ENCODE measurements at regions not wholly inside any gene's neighbourhood (a gene's known extent, or its start where the extent isn't known, plus 50 kb on each side); places are given as distances from the start of the nearest gene placed in this dataset.

DNA sequence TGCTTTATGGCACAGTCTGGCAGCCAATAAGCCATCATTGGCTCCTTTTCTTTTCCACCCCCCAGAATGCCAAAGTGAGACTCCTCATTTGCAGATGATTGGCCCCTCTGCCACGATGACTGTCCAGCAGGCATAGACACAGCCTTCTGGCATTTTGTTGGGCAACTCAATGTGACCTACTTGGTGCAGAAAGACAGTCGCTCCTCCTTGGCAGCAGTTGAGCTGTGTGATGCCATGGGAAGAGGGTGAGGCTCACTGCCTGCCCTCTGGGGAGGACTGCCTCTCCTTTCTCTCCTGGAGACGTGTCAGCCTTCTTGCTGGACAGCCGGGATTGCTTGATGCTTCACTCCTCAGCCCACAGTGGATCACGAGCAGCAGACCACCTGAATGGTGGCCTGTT is 264.9 kb downstream of the C12orf75 start:
- H3K4me1 Mint-ChIP-seq, result no peaks in the 10 kb centered on the region
- Histone ChIP-seq H3K4me3 (replicated peaks in 1 of 3; ENCODE audit: low read depth in 2 of 3, low read length in 3 of 3) (no peak overlapping the region), H3K79me2 (ENCODE audit: insufficient read depth, low read length) (no peaks in the 10 kb centered on the region), H3K27me3 (ENCODE audit: control insufficient read depth in 2 of 2, insufficient read depth in 2 of 2, low read length in 2 of 2) (no peaks in the 10 kb centered on the region), H3K27ac (ENCODE audit: low read depth in 1 of 2, low read length in 2 of 2) (no peak overlapping the region), H3K9ac (ENCODE audit: insufficient read depth, low read length, poor library complexity, severe bottlenecking) (no peak overlapping the region), H2AFZ (ENCODE audit: insufficient read depth, low read depth, low read length, poor library complexity, severe bottlenecking) (no peak overlapping the region), H4K20me1 (ENCODE audit: insufficient read depth, low read length) (no peaks in the 10 kb centered on the region), H3K36me3 (replicated peaks in 1 of 2; ENCODE audit: control insufficient read depth in 1 of 2, insufficient read depth in 2 of 2, low read length in 2 of 2) (no peaks in the 10 kb centered on the region), H3K4me2 (replicated peaks; ENCODE audit: extremely low read depth, low read length, poor library complexity, severe bottlenecking) (no peak overlapping the region), H3K9me3 (replicated peaks in 1 of 2; ENCODE audit: control insufficient read depth in 1 of 2, insufficient read depth in 1 of 2, low read length in 2 of 2) (no peaks in the 10 kb centered on the region), H3K4me1 (ENCODE audit: control insufficient read depth in 1 of 2, insufficient read depth in 2 of 2, low read length in 2 of 2) (no peaks in the 10 kb centered on the region)
- intact Hi-C loops (cut with micrococcal nuclease), result no loop called here
- TF ChIP-seq, protein P1, sequence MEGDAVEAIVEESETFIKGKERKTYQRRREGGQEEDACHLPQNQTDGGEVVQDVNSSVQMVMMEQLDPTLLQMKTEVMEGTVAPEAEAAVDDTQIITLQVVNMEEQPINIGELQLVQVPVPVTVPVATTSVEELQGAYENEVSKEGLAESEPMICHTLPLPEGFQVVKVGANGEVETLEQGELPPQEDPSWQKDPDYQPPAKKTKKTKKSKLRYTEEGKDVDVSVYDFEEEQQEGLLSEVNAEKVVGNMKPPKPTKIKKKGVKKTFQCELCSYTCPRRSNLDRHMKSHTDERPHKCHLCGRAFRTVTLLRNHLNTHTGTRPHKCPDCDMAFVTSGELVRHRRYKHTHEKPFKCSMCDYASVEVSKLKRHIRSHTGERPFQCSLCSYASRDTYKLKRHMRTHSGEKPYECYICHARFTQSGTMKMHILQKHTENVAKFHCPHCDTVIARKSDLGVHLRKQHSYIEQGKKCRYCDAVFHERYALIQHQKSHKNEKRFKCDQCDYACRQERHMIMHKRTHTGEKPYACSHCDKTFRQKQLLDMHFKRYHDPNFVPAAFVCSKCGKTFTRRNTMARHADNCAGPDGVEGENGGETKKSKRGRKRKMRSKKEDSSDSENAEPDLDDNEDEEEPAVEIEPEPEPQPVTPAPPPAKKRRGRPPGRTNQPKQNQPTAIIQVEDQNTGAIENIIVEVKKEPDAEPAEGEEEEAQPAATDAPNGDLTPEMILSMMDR (IDR thresholded peaks at IDR 0.05), result no peak
- no peak for DNase-seq
- peaks cover 0 to 3% (median 0%) of the 10 kb centered on the region in 3 donors for H3K27me3 Mint-ChIP-seq (ENCODE audit: low read depth in 3 of 3)
- peak overlapping the region in 1 of 7 donors; percentile 34 for H3K27ac Mint-ChIP-seq
- 94% methylated on average over 4 of the region's 5 CpGs for WGBS (ENCODE audit: insufficient coverage)
- H3K4me3 Mint-ChIP-seq, result no peak overlapping the region
- peaks cover 0 to 3% (median 0%) of the 10 kb centered on the region in 7 donors for H3K9me3 Mint-ChIP-seq
- H3K36me3 Mint-ChIP-seq, result no peaks in the 10 kb centered on the region

DNA sequence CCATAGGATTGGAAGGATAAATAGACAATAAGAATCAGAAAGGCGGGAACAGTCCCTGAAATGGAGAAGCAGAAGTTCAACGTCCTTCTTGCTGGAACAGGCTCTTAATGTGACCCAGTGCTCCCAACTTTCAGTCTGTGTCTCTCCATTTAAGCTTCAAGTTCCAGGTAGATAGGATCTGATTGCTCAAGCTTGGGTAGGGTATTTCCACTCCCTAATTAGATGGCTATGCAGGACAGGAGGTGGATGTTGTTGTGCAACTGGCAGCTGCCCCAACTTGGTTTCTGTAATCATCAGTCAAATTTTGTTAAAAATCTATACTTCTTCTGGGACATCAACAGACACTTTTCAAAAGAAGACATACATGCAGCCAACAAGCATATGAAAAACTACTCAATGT is 266.2 kb downstream of the C12orf75 start:
- peaks cover 0 to 3% (median 0%) of the 10 kb centered on the region in 7 donors for H3K9me3 Mint-ChIP-seq

More for the DNA sequence above, 266.2 kb downstream of the C12orf75 start:
- Histone ChIP-seq H3K27me3 (ENCODE audit: control insufficient read depth in 2 of 2, insufficient read depth in 2 of 2, low read length in 2 of 2) (no peaks in the 10 kb centered on the region), H3K4me1 (ENCODE audit: control insufficient read depth in 1 of 2, insufficient read depth in 2 of 2, low read length in 2 of 2) (no peaks in the 10 kb centered on the region), H3K36me3 (replicated peaks in 1 of 2; ENCODE audit: control insufficient read depth in 1 of 2, insufficient read depth in 2 of 2, low read length in 2 of 2) (no peaks in the 10 kb centered on the region), H3K79me2 (ENCODE audit: insufficient read depth, low read length) (no peaks in the 10 kb centered on the region), H3K27ac (ENCODE audit: low read depth in 1 of 2, low read length in 2 of 2) (no peak overlapping the region), H4K20me1 (ENCODE audit: insufficient read depth, low read length) (no peaks in the 10 kb centered on the region), H3K9me3 (replicated peaks in 1 of 2; ENCODE audit: control insufficient read depth in 1 of 2, insufficient read depth in 1 of 2, low read length in 2 of 2) (no peaks in the 10 kb centered on the region), H2AFZ (ENCODE audit: insufficient read depth, low read depth, low read length, poor library complexity, severe bottlenecking) (no peak overlapping the region), H3K4me2 (replicated peaks; ENCODE audit: extremely low read depth, low read length, poor library complexity, severe bottlenecking) (no peak overlapping the region), H3K9ac (ENCODE audit: insufficient read depth, low read length, poor library complexity, severe bottlenecking) (no peak overlapping the region), H3K4me3 (replicated peaks in 1 of 3; ENCODE audit: low read depth in 2 of 3, low read length in 3 of 3) (no peak overlapping the region)
- Mint-ChIP-seq H3K4me1 (no peaks in the 10 kb centered on the region), H3K27ac (no peak overlapping the region), H3K36me3 (no peaks in the 10 kb centered on the region), H3K27me3 (ENCODE audit: low read depth in 3 of 3) (peaks cover 0 to 3% (median 0%) of the 10 kb centered on the region in 3 donors), H3K4me3 (no peak overlapping the region)
- DNase-seq, result no peak
- intact Hi-C loops (cut with micrococcal nuclease), result no loop called here
- TF ChIP-seq, protein P1 (IDR thresholded peaks at IDR 0.05), result no peak
- WGBS (ENCODE audit: insufficient coverage), result 82% methylated on average over 2 of the region's 2 CpGs
